HepG2 (cell line): ENCODE measurements at regions not wholly inside any gene's neighbourhood (a gene's known extent, or its start where the extent isn't known, plus 50 kb on each side); places are given as distances from the start of the nearest gene placed in this dataset.
A peak's percentile ranks its signal among the peaks of the same experiment; 100 is the strongest.

ENCODE experiments used
- CBX5 ChIP-seq: sonication (generic); formaldehyde crosslinking; IDR thresholded peaks from 2 replicates; pipeline ENCODE4 v1.4.0; 2020; ENCODE audit warnings: missing genetic modification reagents, borderline replicate concordance
- CC2D1A ChIP-seq: sonication (generic); formaldehyde crosslinking; IDR thresholded peaks from 2 replicates; pipeline ENCODE4 v1.8.1; 2023; ENCODE audit warnings: mild to moderate bottlenecking, missing genetic modification reagents
- EEA1 ChIP-seq: sonication (generic); formaldehyde crosslinking; IDR thresholded peaks from 2 replicates; pipeline ENCODE4 v1.5.1; 2020; ENCODE audit warnings: mild to moderate bottlenecking, missing genetic modification reagents, borderline replicate concordance
- EED ChIP-seq: sonication (generic); formaldehyde crosslinking; IDR thresholded peaks from 2 replicates; pipeline ENCODE4 v1.5.0; 2020; ENCODE audit warnings: mild to moderate bottlenecking, missing genetic modification reagents
- GABPB1 ChIP-seq: IDR thresholded peaks from 2 replicates; pipeline ENCODE4 v1.6.1; 2016; ENCODE audit warnings: mild to moderate bottlenecking, missing genetic modification reagents, moderate library complexity, missing compliant biosample characterization
- KDM5A ChIP-seq: fragments of 200-600 bp; sonication (generic); IDR thresholded peaks from 2 replicates; pipeline ENCODE4 v1.7.0; 2018; ENCODE audit warnings: antibody characterized with exemption, mild to moderate bottlenecking, low read length, borderline replicate concordance
- PRPF4 ChIP-seq: fragments of 200-400 bp; formaldehyde crosslinking; IDR thresholded peaks from 2 replicates; pipeline ENCODE4 v1.6.1; 2016; ENCODE audit warnings: low read length, low read depth; ENCODE audit not compliant: poor library complexity, severe bottlenecking
- SP2 ChIP-seq: sonication (generic); formaldehyde crosslinking; IDR thresholded peaks from 2 replicates; pipeline ENCODE4 v1.5.1; 2020; ENCODE audit warnings: mild to moderate bottlenecking, missing genetic modification reagents
- ZBTB40 ChIP-seq, 2 experiments: fragments of 450-650 bp in 1 of 2; sonication (generic) in 1 of 2; formaldehyde crosslinking in 1 of 2; IDR thresholded peaks; 2 replicates each; pipeline versions ENCODE4 v1.6.1 to v1.8.0; 2016 to 2022; ENCODE audit warnings: antibody characterized with exemption in 1 of 2, mild to moderate bottlenecking in 1 of 2, missing genetic modification reagents in 1 of 2
- ZNF280B ChIP-seq: sonication (generic); formaldehyde crosslinking; IDR thresholded peaks from 2 replicates; pipeline ENCODE4 v1.5.0; 2020; ENCODE audit warnings: missing genetic modification reagents, mild to moderate bottlenecking, borderline replicate concordance
- ZNF546 ChIP-seq: sonication (generic); formaldehyde crosslinking; conservative IDR thresholded peaks from 2 replicates; pipeline ENCODE4 v1.8.1; 2023; ENCODE audit warnings: mild to moderate bottlenecking, missing genetic modification reagents
- ZNF550 ChIP-seq: sonication (generic); formaldehyde crosslinking; IDR thresholded peaks from 2 replicates; pipeline ENCODE4 v1.4.0; 2020; ENCODE audit warnings: mild to moderate bottlenecking, missing genetic modification reagents, borderline replicate concordance
- ZNF563 ChIP-seq: sonication (generic); formaldehyde crosslinking; IDR thresholded peaks from 2 replicates; pipeline ENCODE4 v1.8.0; 2022; ENCODE audit warnings: mild to moderate bottlenecking, moderate library complexity, missing genetic modification reagents
- ZNF564 ChIP-seq: sonication (generic); formaldehyde crosslinking; IDR thresholded peaks from 2 replicates; pipeline ENCODE4 v1.8.1; 2023; ENCODE audit warnings: mild to moderate bottlenecking, missing genetic modification reagents
- ZNF572 ChIP-seq: sonication (generic); formaldehyde crosslinking; IDR thresholded peaks from 2 replicates; pipeline ENCODE4 v1.5.1; 2020; ENCODE audit warnings: mild to moderate bottlenecking, missing genetic modification reagents
- ZNF768 ChIP-seq: sonication (generic); formaldehyde crosslinking; IDR thresholded peaks from 2 replicates; pipeline ENCODE4 v1.4.0; 2020; ENCODE audit warnings: missing genetic modification reagents
- ZNF777 ChIP-seq: sonication (generic); formaldehyde crosslinking; IDR thresholded peaks from 2 replicates; pipeline ENCODE4 v1.4.0; 2020; ENCODE audit warnings: missing genetic modification reagents
- ZNF883 ChIP-seq: sonication (generic); formaldehyde crosslinking; IDR thresholded peaks from 2 replicates; pipeline ENCODE4 v1.5.1; 2020; ENCODE audit warnings: mild to moderate bottlenecking, missing genetic modification reagents; ENCODE audit errors: not compliant biosample characterization

DNA sequence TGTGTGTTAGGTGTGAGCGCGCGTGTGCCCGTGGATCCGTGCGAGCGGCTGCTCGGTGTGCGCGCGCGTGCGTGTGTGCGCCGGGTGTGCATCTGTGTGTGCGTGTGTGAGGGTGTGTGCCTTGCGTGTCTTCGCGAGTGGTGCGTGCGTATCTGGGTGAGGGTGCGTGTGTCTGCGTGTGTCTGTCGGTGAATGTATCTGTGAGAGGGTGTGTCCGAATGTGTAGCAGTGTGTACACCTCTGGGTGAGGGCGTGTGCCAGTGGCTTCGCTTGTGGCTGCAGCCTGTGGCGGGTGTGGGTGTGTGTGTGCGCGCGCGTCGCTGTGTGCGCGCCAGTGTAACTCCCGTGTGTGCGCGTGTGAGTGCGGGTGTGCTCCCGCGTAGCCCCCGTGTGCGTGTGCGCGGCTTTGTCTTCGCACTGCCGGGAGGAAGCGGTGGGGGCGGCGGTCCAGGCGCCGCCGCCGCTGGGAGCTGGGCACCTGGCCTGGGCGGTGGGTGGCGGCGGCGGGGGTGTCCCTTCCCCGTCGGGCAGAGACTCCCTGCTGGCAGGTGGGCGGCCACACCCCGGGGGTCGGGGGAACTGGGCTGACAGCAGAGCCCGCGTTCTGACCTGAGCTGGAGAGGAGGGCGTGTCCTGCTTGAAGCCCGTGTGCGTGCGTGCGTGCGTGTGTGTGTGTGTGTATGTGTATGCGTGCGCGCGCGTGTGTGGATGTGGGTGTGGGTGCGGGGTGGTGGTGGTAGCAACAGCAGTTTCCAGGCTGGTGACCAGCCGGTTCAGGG, 61.3 kb upstream of the EPB41L1 start (continued):
- no peak for TF ChIP-seq ZBTB40 (IDR thresholded peaks at IDR 0.05)
- TF ChIP-seq ZBTB40 (CRISPR knock-in tag; IDR thresholded peaks at IDR 0.05), result 0 out of 2 replicates have a peak, but pooled peaks have one; percentile 17
- TF ChIP-seq ZNF550 (CRISPR knock-in tag), result peak; percentile 9; the same call in 1 of the 2 replicates
- TF ChIP-seq ZNF546, result peak; percentile 36; the same call in 1 of the 2 replicates
- 0 out of 2 replicates have a peak, but pooled peaks have one; percentile 84 for TF ChIP-seq EEA1 (CRISPR knock-in tag)
- peak; percentile 75; the same call in 1 of the 2 replicates for TF ChIP-seq EED (CRISPR knock-in tag)
- TF ChIP-seq ZNF563, result peak; percentile 17; the same call in 1 of the 2 replicates
- 0 out of 2 replicates have a peak, but pooled peaks have one; percentile 39 for TF ChIP-seq SP2 (CRISPR knock-in tag)
- no peak for TF ChIP-seq CC2D1A (CRISPR knock-in tag)
- TF ChIP-seq CBX5 (CRISPR knock-in tag), result no peak
- no peak for TF ChIP-seq KDM5A
- peak; percentile 16; the same call in 1 of the 2 replicates for TF ChIP-seq ZNF572 (CRISPR knock-in tag)
- 0 out of 2 replicates have a peak, but pooled peaks have one; percentile 21 for TF ChIP-seq ZNF280B (CRISPR knock-in tag)
- peak; percentile 39; the same call in 1 of the 2 replicates for TF ChIP-seq GABPB1 (CRISPR knock-in tag)
- TF ChIP-seq ZNF883 (CRISPR knock-in tag), result peak; percentile 71
- peak; percentile 11; the same call in 1 of the 2 replicates for TF ChIP-seq ZNF564 (CRISPR knock-in tag)
- no peak for TF ChIP-seq PRPF4
- peak; percentile 31; the same call in 1 of the 2 replicates for TF ChIP-seq ZNF777
- TF ChIP-seq ZNF768 (CRISPR knock-in tag), result no peak
